ENCODE measurements at regions not wholly inside any gene's neighbourhood (a gene's known extent, or its start where the extent isn't known, plus 50 kb on each side); places are given as distances from the start of the nearest gene placed in this dataset.

GRCh38 chr2:172230332-172230888 is 127.7 kb upstream of the DLX2 start:
- Histone ChIP-seq H3K36me3 (ENCODE audit: control insufficient read depth in 2 of 4, insufficient read depth in 4 of 4, low read length in 3 of 4) (no peaks in the 10 kb centered on the region), H3K9ac (replicated peaks in 1 of 4; ENCODE audit: extremely low read depth in 1 of 4, low read depth in 3 of 4, low read length in 3 of 4) (no peak overlapping the region), H4K8ac (ENCODE audit: extremely low read depth, insufficient read depth, low read length) (no peak overlapping the region), H2BK12ac (ENCODE audit: low read depth, low read length) (0 out of 2 replicates have a peak overlapping the region, but pooled peaks have one; percentile 51), H3K4me1 (replicated peaks in 1 of 4; ENCODE audit: control insufficient read depth in 3 of 4, insufficient read depth in 4 of 4, low read length in 3 of 4) (peaks cover 3 to 15% (median 11%) of the 10 kb centered on the region in 4 experiments; a peak in 6 of 7 replicates), H2BK20ac (ENCODE audit: low read length) (no peak overlapping the region), H2AFZ (ENCODE audit: low read length) (no peak overlapping the region), H3K23ac (ENCODE audit: insufficient read length) (no peak overlapping the region), H4K20me1 (replicated peaks in 1 of 2; ENCODE audit: control insufficient read depth in 1 of 2, insufficient read depth in 2 of 2, low read length in 2 of 2) (no peaks in the 10 kb centered on the region), H4K5ac (ENCODE audit: insufficient read length, low read depth, low read length) (no peak overlapping the region), H3K4me2 (ENCODE audit: insufficient read depth in 1 of 2, low read depth in 2 of 2, low read length in 2 of 2) (no peak overlapping the region), H3K27me3 (replicated peaks in 1 of 4; ENCODE audit: control insufficient read depth in 3 of 4, extremely low read depth in 1 of 4, insufficient read depth in 3 of 4, low read length in 3 of 4) (peaks cover 0 to 19% (median 13%) of the 10 kb centered on the region in 4 experiments; a peak in 5 of 7 replicates), H3K18ac (ENCODE audit: extremely low read depth, low read length) (no peak overlapping the region), H3K79me1 (ENCODE audit: low read depth, low read length) (no peaks in the 10 kb centered on the region), H3K4ac (replicated peaks; ENCODE audit: insufficient read length, low read depth, low read length) (peak overlapping the region; percentile 10), H3K4me3 (ENCODE audit: extremely low read depth in 1 of 4, insufficient read depth in 2 of 4, low read depth in 3 of 4, low read length in 4 of 4) (no peak overlapping the region), H2BK15ac (ENCODE audit: low read length) (0 out of 2 replicates have a peak overlapping the region, but pooled peaks have one; percentile 20), H4K91ac (replicated peaks; ENCODE audit: insufficient read length, low read length) (peak overlapping the region; percentile 49), H3K23me2 (ENCODE audit: low read depth, low read length) (peaks cover 11% of the 10 kb centered on the region; the same call in 1 of the 2 replicates), H3K9me3 (ENCODE audit: insufficient read depth in 2 of 2, low read depth in 1 of 2, low read length in 1 of 2) (no peaks in the 10 kb centered on the region), H2BK120ac (replicated peaks; ENCODE audit: low read depth, low read length) (no peak overlapping the region), H3K14ac (ENCODE audit: insufficient read length) (no peak overlapping the region), H3K56ac (replicated peaks; ENCODE audit: insufficient read length, low read depth, low read length) (no peak overlapping the region), H3K79me2 (ENCODE audit: control insufficient read depth in 1 of 2, insufficient read depth in 2 of 2, low read length in 2 of 2) (no peaks in the 10 kb centered on the region), H2BK5ac (ENCODE audit: low read depth, low read length) (no peak overlapping the region; the same call in 1 of the 2 replicates), H2AK5ac (ENCODE audit: low read depth, low read length) (peak overlapping the region; percentile 39; the same call in 1 of the 2 replicates), H3K27ac (ENCODE audit: low read depth, low read length) (no peak overlapping the region)
- DNase-seq (ENCODE audit: low read depth in 1 of 2, low spot score in 2 of 2) = no peak
- ChIA-PET POLR2A (ENCODE audit: partially characterized antibody) (interaction anchor here (0.7 to 1.2 kb wide), 2 partner anchors 9 to 22 kb away, joined by 3 read pairs; no protein-coding TSS in a partner anchor), CTCF (ENCODE audit: partially characterized antibody) (interaction anchor here (0.6 to 2.2 kb wide), 8 partner anchors 8 to 380 kb away, joined by 3 to 7 read pairs (median 3); no protein-coding TSS in a partner anchor)
- FAIRE-seq = no peak
- WGBS, 2 experiments (ENCODE audit: extremely low coverage in 1 of 2, insufficient coverage in 1 of 2, insufficient read length in 1 of 2, insufficient replicate concordance in 2 of 2, low coverage in 1 of 2, low lambda C conversion rate in 2 of 2, missing lambda C conversion rate in 1 of 2) = 75% methylated on average over 5 of the region's 5 CpGs; no CpG with 5 or more reads in 1 of the 2 experiments
- TF ChIP-seq PHF8 (conservative IDR thresholded peaks at IDR 0.05; ENCODE audit: low read depth, low read length) (no peak), BCL11A (IDR thresholded peaks at IDR 0.05; ENCODE audit: low read depth in 2 of 2, low read length in 2 of 2) (no peak), CBX8 (IDR thresholded peaks at IDR 0.05; ENCODE audit: borderline replicate concordance, low read depth, low read length) (no peak), NANOG (IDR thresholded peaks at IDR 0.05; ENCODE audit: insufficient read depth, low read depth, low read length, poor library complexity, severe bottlenecking) (no peak), SAP30 (IDR thresholded peaks at IDR 0.05; ENCODE audit: insufficient read depth, insufficient replicate concordance, low read length) (no peak), TAF1 (IDR thresholded peaks at IDR 0.05; ENCODE audit: low read depth, low read length) (no peak), CREB1 (IDR thresholded peaks at IDR 0.05) (no peak), ATF2 (IDR thresholded peaks at IDR 0.05; ENCODE audit: low read length) (no peak), CBX5 (IDR thresholded peaks at IDR 0.05; ENCODE audit: low read depth, low read length) (no peak), EZH2 (IDR thresholded peaks at IDR 0.05; ENCODE audit: low read depth, low read length, severe bottlenecking) (no peak), JUND (IDR thresholded peaks at IDR 0.05; ENCODE audit: low read length) (no peak)
